T-helper 1 cell treated with Interleukin-12 subunit alpha and Interleukin-12 subunit beta and Interleukin-4 antibody, amounts not matched to agents 30 μg/mL and 1 μg/mL, for 36 hours (primary cell): ENCODE measurements at regions not wholly inside any gene's neighbourhood (a gene's known extent, or its start where the extent isn't known, plus 50 kb on each side); places are given as distances from the start of the nearest gene placed in this dataset.
"Not testable (repeated sequence)": the region's sequence is repeated elsewhere in the genome, so short reads cannot be mapped to it uniquely, and the experiment has no call there.

Experiments
- H3K27ac Mint-ChIP-seq: one replicate; pipeline ENCODE4 v1.8.0; 2021; ENCODE audit warnings: mild to moderate bottlenecking, mixed read lengths
- H3K27me3 Mint-ChIP-seq: one replicate; pipeline ENCODE4 v1.8.0; 2021; ENCODE audit warnings: low read depth, mixed read lengths
- H3K36me3 Mint-ChIP-seq: one replicate; pipeline ENCODE4 v1.8.0; 2021; ENCODE audit warnings: low read depth, mixed read lengths
- H3K4me1 Mint-ChIP-seq: one replicate; pipeline ENCODE4 v1.8.0; 2021; ENCODE audit warnings: low read depth, mixed read lengths
- H3K4me3 Mint-ChIP-seq: one replicate; pipeline ENCODE4 v1.8.0; 2021; ENCODE audit warnings: mild to moderate bottlenecking, moderate library complexity, mixed read lengths
- H3K9me3 Mint-ChIP-seq: one replicate; pipeline ENCODE4 v1.8.0; 2021; ENCODE audit warnings: mixed read lengths

DNA sequence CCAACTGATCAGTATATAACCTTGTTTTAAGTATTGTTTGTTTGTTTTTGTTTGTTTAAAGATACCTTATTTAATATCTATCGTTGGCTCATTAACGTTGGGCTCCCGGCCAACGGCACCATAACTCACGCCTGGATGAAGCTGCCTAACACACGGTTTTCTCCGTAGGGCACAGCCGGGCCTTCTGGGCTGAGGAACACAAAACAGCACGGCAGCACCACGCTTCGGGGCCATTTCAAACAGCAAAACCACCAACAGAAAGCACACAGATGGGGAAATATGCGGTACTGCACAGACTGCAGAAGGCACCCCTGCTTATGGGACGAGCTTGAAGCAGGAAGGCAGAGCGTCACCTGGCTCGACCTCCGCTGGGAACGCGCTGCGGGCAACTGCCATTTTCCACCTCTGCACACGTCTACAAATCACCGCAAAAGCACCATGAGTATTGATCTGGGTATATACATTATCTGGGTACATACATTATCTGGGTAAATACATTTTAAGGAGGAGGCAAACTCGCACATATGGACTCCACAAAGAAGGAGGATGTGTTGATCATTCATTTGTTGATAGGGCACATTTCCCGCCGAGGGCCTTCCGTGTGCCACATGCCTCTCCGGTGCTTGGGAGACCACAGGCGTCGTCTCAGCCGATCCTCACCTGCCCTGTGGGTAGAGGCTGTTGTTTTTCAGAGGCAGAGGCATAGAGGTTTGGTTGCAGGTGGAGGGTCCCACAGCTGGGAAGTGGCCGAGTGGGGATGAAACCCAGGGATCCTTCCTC lies 123.7 kb upstream of the ATP2B2 start:
- Mint-ChIP-seq H3K9me3 (no peaks in the 10 kb centered on the region), H3K27ac (no peak overlapping the region), H3K4me1 (no peaks in the 10 kb centered on the region), H3K27me3 (no peaks in the 10 kb centered on the region), H3K36me3 (no peaks in the 10 kb centered on the region), H3K4me3 (no peak overlapping the region)

DNA sequence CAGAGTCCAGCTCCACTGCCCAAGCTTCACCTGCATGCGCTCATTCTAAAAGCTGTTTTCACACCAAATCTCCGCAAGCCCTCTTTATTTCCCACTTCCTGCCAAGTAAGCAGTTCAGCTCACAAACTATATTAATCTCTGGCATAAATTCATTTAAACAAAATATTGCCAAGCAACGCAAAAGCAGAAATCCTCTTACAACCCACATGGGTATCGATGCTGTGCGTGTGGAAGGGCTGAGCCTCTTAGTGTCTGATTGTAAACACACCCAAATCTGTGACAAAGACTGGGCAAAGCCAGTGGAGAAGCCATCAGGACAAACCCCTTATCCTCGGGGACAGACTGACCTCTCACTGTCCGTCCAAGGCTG lies 124.3 kb upstream of the ATP2B2 start:
- Mint-ChIP-seq H3K4me1 (no peaks in the 10 kb centered on the region), H3K36me3 (no peaks in the 10 kb centered on the region), H3K4me3 (no peak overlapping the region), H3K27ac (no peak overlapping the region), H3K9me3 (no peaks in the 10 kb centered on the region), H3K27me3 (no peaks in the 10 kb centered on the region)

DNA sequence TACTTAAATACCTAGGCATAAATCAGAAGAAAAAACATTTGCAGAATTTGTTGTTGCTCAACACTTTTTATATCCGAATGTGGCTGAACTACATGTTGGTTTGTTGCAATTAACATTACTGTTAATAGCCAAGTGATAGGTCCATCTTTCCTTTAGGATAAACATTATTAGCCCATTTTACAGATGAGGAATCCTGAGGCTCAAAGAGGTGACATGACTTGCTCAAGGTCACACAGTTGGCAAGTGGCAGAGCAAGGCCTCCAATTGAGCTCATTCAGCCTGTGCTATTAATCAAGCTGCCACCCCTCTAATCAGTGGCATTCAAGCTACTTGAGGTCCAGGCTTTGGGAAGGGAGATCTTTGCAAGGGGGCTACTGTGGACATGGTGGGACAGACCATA lies 125.8 kb upstream of the ATP2B2 start:
- H3K4me3 Mint-ChIP-seq: no peak overlapping the region
- H3K36me3 Mint-ChIP-seq: no peaks in the 10 kb centered on the region
- no peaks in the 10 kb centered on the region for H3K9me3 Mint-ChIP-seq
- no peaks in the 10 kb centered on the region for H3K4me1 Mint-ChIP-seq
- no peaks in the 10 kb centered on the region for H3K27me3 Mint-ChIP-seq
- no peak overlapping the region for H3K27ac Mint-ChIP-seq

- Mint-ChIP-seq H3K4me3 (no peak overlapping the region), H3K36me3 (no peaks in the 10 kb centered on the region), H3K4me1 (no peaks in the 10 kb centered on the region), H3K9me3 (peaks cover 2% of the 10 kb centered on the region), H3K27ac (no peak overlapping the region), H3K27me3 (no peaks in the 10 kb centered on the region)
Measured at GRCh38 chr3:10632125-10632524, 126.7 kb upstream of the ATP2B2 start.

DNA sequence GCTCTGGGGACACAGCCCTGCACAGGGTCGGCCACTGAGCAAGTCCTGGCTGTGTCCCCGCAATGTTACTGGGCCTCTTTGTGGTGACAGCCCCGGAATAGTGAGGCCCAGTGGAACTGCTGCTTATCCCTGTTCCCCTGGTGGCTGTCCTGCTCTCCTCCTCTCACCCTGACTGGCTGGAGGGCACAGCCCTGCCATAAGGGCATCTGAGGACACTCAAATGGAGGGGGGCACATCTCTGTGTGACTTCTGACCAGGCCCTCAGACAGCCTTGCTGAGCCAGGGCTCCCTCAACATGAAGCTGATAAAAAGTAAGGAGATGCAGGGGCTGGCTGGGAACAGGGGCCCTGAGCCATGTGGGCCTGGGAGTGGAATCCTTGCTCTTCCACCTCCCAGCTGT lies 127.4 kb upstream of the ATP2B2 start:
- Mint-ChIP-seq H3K4me1 (no peaks in the 10 kb centered on the region), H3K27me3 (peaks cover 6% of the 10 kb centered on the region), H3K9me3 (peaks cover 8% of the 10 kb centered on the region), H3K4me3 (no peak overlapping the region), H3K36me3 (no peaks in the 10 kb centered on the region), H3K27ac (no peak overlapping the region)

DNA sequence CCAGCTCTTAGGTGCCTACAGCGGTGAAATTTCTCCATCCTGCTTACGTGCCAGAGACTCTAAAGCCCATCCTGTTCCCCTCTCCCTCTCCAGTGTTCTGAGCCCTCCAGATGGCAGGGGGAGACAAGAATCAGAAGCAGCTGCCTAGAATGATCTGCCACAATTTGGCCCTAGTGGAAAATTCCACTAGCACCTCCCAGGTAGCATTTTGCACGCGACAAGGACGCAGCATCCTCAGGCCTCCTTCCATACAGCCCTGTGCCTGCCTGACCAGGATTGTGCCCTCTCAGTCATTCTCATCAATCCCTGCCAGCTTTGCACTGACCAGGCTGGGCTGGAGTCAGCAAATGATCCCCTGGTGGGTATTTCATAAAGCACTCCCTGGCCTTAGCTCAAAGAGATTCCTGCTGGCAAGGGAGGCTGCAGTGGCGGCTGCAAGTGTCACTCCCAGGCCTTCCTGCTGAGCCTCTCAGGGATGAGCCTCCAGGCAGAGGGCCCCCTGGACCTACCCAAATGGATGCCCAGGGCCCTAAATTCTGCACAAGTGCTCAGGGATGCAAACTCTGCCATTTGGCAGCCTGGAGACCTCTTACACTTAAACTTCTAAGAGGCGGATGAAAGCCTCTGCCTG lies 130.2 kb upstream of the ATP2B2 start:
- Mint-ChIP-seq H3K27ac (no peak overlapping the region), H3K4me1 (no peaks in the 10 kb centered on the region), H3K36me3 (no peaks in the 10 kb centered on the region), H3K9me3 (peaks cover 13% of the 10 kb centered on the region), H3K4me3 (no peak overlapping the region), H3K27me3 (peaks cover 7% of the 10 kb centered on the region)

GRCh38 chr3:10637342-10637741 lies 132.0 kb upstream of the ATP2B2 start:
- Mint-ChIP-seq H3K36me3 (no peaks in the 10 kb centered on the region), H3K27ac (no peak overlapping the region), H3K27me3 (peaks cover 7% of the 10 kb centered on the region), H3K4me3 (no peak overlapping the region), H3K9me3 (peaks cover 13% of the 10 kb centered on the region), H3K4me1 (no peaks in the 10 kb centered on the region)

- H3K27me3 Mint-ChIP-seq: peaks cover 9% of the 10 kb centered on the region
- H3K4me3 Mint-ChIP-seq: no peak overlapping the region
Measured at GRCh38 chr3:10638466-10638865, 133.1 kb upstream of the ATP2B2 start.

GRCh38 chr3:10641760-10642159 lies 136.4 kb upstream of the ATP2B2 start:
- H3K4me1 Mint-ChIP-seq: no peaks in the 10 kb centered on the region
- H3K36me3 Mint-ChIP-seq: no peaks in the 10 kb centered on the region
- H3K4me3 Mint-ChIP-seq: no peak overlapping the region
- H3K27me3 Mint-ChIP-seq: peaks cover 13% of the 10 kb centered on the region
- peaks cover 13% of the 10 kb centered on the region for H3K9me3 Mint-ChIP-seq
- no peak overlapping the region for H3K27ac Mint-ChIP-seq

More at GRCh38 chr3:10638466-10638865, 133.1 kb upstream of the ATP2B2 start:
- no peak overlapping the region for H3K27ac Mint-ChIP-seq
- H3K36me3 Mint-ChIP-seq: no peaks in the 10 kb centered on the region
- H3K9me3 Mint-ChIP-seq: peaks cover 13% of the 10 kb centered on the region
- H3K4me1 Mint-ChIP-seq: no peaks in the 10 kb centered on the region

- Mint-ChIP-seq H3K4me1 (no peaks in the 10 kb centered on the region), H3K27ac (no peak overlapping the region), H3K36me3 (no peaks in the 10 kb centered on the region), H3K4me3 (no peak overlapping the region), H3K27me3 (peaks cover 6% of the 10 kb centered on the region), H3K9me3 (no peaks in the 10 kb centered on the region)
Measured at GRCh38 chr3:10644189-10644588, 138.8 kb upstream of the ATP2B2 start.

DNA sequence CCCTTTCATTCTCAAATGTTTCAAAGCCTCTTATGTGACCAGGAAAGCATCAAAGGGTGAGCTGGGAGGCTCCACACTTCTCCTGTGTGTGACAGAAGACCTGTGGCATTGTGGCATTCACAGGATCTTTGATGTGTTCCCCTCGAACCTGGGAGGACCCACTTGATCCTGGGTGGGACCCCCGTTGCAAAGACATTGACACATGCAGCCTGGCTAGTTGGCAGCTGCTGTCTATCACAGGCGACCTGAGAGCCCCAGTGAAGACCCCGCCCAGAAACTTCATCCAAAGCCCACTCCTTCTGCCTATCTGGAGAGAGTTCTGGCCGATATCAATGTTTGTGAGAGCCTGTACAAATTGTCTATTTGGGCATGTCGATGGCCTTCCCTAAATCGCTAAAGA lies 140.4 kb upstream of the ATP2B2 start:
- H3K27ac Mint-ChIP-seq: no peak overlapping the region
- H3K9me3 Mint-ChIP-seq: no peaks in the 10 kb centered on the region
- no peak overlapping the region for H3K4me3 Mint-ChIP-seq
- H3K27me3 Mint-ChIP-seq: peaks cover 6% of the 10 kb centered on the region
- no peaks in the 10 kb centered on the region for H3K36me3 Mint-ChIP-seq
- H3K4me1 Mint-ChIP-seq: no peaks in the 10 kb centered on the region

- Mint-ChIP-seq H3K4me3 (no peak overlapping the region), H3K27me3 (peaks cover 6% of the 10 kb centered on the region), H3K36me3 (no peaks in the 10 kb centered on the region), H3K9me3 (no peaks in the 10 kb centered on the region), H3K4me1 (no peaks in the 10 kb centered on the region), H3K27ac (no peak overlapping the region)
Measured at GRCh38 chr3:10646531-10647335, 141.3 kb upstream of the ATP2B2 start.

DNA sequence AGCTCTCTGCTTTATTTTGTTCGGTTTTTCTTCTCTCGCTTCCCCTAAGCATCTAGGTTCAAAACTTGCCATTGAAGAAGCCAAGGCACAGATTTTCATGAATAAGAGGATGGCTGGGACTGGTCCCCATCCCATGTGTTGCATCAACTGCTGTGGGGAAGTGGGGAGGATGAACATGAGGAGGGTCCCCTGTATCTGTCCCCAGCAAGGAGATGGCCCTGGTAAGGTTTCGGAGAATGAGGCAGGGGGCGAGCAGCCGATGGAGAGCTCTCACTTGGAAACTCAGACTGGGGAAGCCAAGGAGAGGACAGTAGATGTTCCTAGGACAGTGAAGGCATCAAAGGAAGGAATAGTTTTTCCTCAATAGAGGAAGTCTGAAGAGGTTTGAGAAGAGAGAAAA lies 142.0 kb upstream of the ATP2B2 start:
- Mint-ChIP-seq H3K27me3 (peaks cover 6% of the 10 kb centered on the region), H3K36me3 (no peaks in the 10 kb centered on the region), H3K4me3 (no peak overlapping the region)

GRCh38 chr3:10648181-10648580 lies 142.8 kb upstream of the ATP2B2 start:
- H3K36me3 Mint-ChIP-seq: no peaks in the 10 kb centered on the region
- no peaks in the 10 kb centered on the region for H3K9me3 Mint-ChIP-seq
- peaks cover 6% of the 10 kb centered on the region for H3K27me3 Mint-ChIP-seq
- no peak overlapping the region for H3K4me3 Mint-ChIP-seq
- H3K27ac Mint-ChIP-seq: no peak overlapping the region
- H3K4me1 Mint-ChIP-seq: no peaks in the 10 kb centered on the region

More for the DNA sequence above, 142.0 kb upstream of the ATP2B2 start:
- no peak overlapping the region for H3K27ac Mint-ChIP-seq
- no peaks in the 10 kb centered on the region for H3K9me3 Mint-ChIP-seq
- no peaks in the 10 kb centered on the region for H3K4me1 Mint-ChIP-seq

GRCh38 chr3:10649463-10649862 lies 144.1 kb upstream of the ATP2B2 start:
- not testable (repeated sequence) for H3K27me3 Mint-ChIP-seq, H3K4me1 Mint-ChIP-seq, H3K36me3 Mint-ChIP-seq, H3K4me3 Mint-ChIP-seq, H3K9me3 Mint-ChIP-seq, H3K27ac Mint-ChIP-seq
